H54 (cell line): ENCODE measurements at regions not wholly inside any gene's neighbourhood (a gene's known extent, or its start where the extent isn't known, plus 50 kb on each side); places are given as distances from the start of the nearest gene placed in this dataset.
"Not testable (repeated sequence)": the region's sequence is repeated elsewhere in the genome, so short reads cannot be mapped to it uniquely, and the experiment has no call there.

Source experiments
- DNase-seq: peaks from one replicate; pipeline ENCODE4 v3.0.0; 2011; ENCODE audit warnings: low spot score, mixed read lengths; ENCODE audit not compliant: insufficient read length
- FAIRE-seq: peaks from 3 replicates; lab custom pipeline; 2011; peaks lifted over from hg19 to GRCh38; lab: Jason Lieb, UNC
- POLR2A ChIP-seq: IDR thresholded peaks from 2 replicates; pipeline ENCODE4 v1.6.1; 2011; ENCODE audit warnings: low read depth, mild to moderate bottlenecking, low read length

GRCh38 chr3:125767641-125768040 lies 172.3 kb upstream of the OSBPL11 start:
- TF ChIP-seq POLR2A, result no peak
- no peak for FAIRE-seq
- no peak for DNase-seq

DNA sequence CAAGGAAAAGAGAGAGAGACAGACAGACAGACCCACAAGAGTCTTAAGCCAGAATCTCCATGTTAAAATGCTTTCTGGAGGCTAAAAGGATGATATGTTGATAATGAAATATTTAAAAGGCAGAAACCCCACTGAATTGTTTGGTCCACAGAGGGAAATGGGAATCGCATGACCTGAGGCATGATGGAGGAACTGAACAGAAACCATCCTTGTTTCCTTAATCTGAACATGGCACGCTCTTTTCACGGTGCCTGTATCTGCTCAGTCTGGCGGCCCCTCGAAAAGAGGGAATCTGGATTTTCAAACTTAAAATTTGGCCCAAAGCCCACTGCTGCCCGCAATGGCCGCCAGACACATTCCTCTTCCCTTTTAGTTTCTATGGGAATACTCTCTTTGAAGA lies 173.5 kb upstream of the OSBPL11 start:
- FAIRE-seq, DNase-seq: not testable (repeated sequence)

DNA sequence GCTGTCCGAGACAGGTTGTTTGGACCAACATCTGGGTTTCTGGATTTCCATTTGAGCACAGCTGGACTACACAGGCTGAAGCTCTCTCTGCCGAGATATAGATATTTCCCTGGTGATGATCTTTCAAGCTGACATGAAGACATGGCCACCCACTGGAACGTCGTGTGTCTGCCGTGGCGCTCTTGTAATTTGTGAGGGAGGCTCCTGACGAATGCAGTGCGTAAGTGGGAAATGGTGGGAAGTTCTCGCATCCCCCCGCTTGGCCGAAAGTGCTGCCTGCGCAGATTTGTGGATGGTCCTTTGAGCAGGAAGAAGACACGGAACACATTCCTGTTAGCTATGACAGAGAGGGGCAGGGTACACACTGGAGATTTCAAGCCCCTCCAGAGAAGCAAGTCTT lies 176.2 kb upstream of the OSBPL11 start:
- not testable (repeated sequence) for FAIRE-seq, DNase-seq

- not testable (repeated sequence) for FAIRE-seq, DNase-seq
These were observed 179.2 kb upstream of the OSBPL11 start for GRCh38 chr3:125774433-125775034.

- not testable (repeated sequence) for DNase-seq, FAIRE-seq
These were observed 179.8 kb upstream of the OSBPL11 start for GRCh38 chr3:125775106-125775505.

GRCh38 chr3:125775606-125776294 lies 180.5 kb upstream of the OSBPL11 start:
- DNase-seq, FAIRE-seq: not testable (repeated sequence)

GRCh38 chr3:125779276-125779675 lies 184.0 kb upstream of the OSBPL11 start:
- FAIRE-seq, DNase-seq: not testable (repeated sequence)

DNA sequence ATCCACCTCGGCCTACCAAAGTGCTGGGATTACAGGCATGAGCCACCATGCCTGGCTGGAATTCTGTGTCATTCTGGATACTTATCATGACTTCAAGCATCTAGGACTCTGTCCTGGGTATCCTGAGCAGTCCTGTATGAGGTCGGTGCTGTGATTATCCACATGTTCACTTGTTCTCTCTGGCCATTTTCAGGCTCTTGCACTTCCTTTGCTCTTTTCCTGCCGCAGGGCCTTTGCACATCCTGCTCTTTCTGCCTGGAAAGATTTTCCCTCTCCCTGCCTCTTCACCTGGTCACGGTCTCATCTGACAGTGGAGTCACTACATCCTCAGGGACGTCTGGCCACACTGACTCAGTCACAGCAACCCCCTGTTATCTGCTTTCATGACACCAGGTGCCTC lies 184.6 kb upstream of the OSBPL11 start:
- FAIRE-seq, DNase-seq: not testable (repeated sequence)

GRCh38 chr3:125781678-125782077 lies 186.4 kb upstream of the OSBPL11 start:
- FAIRE-seq, DNase-seq: not testable (repeated sequence)

- FAIRE-seq, DNase-seq: not testable (repeated sequence)
These were observed 178.7 kb upstream of the ROPN1B start for GRCh38 chr3:125790312-125790711.

GRCh38 chr3:125791021-125791420 lies 178.0 kb upstream of the ROPN1B start:
- not testable (repeated sequence) for FAIRE-seq, DNase-seq

DNA sequence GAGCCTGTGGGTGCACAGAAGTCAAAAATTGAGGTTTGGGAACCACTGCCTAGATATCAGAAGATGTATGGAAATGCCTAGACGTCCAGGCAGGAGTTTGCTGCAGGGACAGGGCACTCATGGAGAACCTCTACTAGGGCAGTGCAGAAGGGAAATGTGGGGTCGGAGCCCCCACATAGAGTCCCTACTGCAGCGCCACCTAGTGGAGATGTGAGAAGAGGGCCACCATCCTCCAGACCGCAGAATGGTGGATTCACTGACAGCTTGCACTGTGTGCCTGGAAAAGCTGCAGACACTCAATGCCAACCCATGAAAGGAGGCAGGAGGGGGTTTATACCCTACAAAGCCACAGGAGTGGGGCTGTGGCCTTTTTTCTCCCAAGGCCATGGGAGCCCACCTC lies 159.0 kb upstream of the ROPN1B start:
- not testable (repeated sequence) for DNase-seq

GRCh38 chr3:125822175-125822574 lies 146.8 kb upstream of the ROPN1B start:
- not testable (repeated sequence) for FAIRE-seq, DNase-seq

More for the DNA sequence above, 159.0 kb upstream of the ROPN1B start:
- not testable (repeated sequence) for FAIRE-seq

DNA sequence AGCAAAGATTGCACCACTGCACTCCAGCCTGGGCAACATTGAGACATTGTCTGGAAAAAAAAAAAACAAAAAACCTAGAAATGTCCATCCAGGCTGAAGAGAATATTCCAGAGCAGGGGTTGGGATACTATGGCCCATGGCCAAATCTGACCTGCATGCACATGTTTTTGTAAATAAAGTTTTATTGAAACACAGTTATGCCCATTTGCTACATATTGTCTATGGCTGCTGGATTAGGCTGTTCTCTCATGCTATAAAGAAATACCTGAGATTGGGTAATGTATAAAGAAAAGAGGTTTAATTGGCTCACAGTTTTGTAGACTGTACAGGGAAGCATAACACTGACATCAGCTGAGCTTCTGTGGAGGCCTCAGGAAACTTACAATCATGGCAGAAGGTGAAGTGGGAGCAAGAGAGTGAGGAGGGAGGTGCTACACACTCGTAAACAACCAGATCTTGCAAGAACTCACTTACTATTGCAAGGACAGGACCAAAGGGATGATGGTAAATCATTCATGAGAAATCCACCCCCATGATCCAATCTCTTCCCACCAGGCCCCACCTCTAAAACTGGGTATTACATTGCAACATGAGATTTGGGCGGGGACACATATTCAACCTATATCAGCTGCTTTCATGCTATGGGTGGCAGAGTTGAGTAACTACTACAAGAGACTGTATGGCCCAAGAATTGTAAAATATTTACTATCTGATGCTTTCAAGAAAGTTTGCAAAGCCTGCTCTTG lies 137.8 kb upstream of the ROPN1B start:
- not testable (repeated sequence) for FAIRE-seq, DNase-seq

DNA sequence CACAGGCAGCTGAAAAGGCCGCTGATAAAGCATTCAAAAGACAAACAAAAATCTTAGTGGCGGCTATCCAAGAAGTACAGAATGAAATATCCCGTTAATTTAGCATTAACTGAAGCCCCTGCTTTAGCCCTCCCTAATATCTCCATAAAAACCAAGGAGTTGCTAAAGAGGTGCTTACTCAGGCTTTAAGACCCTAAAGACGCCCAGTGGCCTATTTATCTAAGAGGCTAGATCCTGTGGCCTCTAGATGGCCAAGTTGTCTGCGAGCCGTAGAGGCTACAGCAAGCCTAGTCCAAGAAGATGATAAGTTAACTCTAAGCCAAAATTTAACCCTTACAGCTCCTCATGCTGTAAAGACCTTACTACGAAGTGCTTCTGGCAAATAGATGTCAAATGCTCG lies 133.4 kb upstream of the ROPN1B start:
- not testable (repeated sequence) for DNase-seq, FAIRE-seq

- not testable (repeated sequence) for DNase-seq, FAIRE-seq
These were observed 132.9 kb upstream of the ROPN1B start for GRCh38 chr3:125836011-125836551.

DNA sequence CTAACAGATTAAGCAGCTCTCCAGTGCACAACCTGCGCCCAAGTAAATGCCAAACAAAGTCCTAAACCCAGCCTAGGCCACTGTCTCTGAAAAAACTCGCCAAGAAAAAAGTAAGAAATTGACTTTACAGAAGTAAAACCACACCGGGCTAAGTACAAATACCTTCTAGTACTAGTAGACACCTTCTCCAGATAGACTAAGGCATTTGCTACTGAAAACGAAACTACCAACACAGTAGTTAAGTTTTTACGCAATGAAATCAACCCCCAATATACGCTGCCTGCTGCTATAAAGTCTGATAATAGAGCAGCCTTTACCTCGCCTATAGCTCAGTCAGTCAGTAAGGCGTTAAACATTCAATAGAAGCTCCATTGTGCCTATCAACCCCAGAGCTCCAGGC lies 132.2 kb upstream of the ROPN1B start:
- not testable (repeated sequence) for DNase-seq, FAIRE-seq

DNA sequence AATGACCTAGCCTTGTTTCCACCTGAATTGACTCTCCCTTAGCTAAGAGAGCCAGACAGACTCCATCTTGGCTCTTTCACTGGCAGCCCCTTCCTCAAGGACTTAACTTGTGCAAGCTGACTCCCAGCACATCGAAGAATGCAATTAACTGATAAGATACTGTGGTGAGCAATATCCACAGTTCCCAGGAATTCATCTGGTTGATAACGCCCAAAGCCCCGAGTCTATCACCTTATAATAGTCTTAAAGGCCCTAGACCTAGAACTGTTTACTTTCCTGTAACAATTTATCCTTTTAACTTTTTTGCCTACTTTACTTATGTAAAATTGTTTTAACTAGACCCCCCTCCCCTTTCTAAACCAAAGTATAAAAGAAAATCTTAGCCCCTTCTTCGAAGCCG lies 130.1 kb upstream of the ROPN1B start:
- FAIRE-seq, DNase-seq: not testable (repeated sequence)

- FAIRE-seq, DNase-seq: not testable (repeated sequence)
These were observed 128.5 kb upstream of the ROPN1B start for GRCh38 chr3:125840465-125840864.

- DNase-seq, result not testable (repeated sequence)
These were observed 121.0 kb upstream of the ROPN1B start for GRCh38 chr3:125847966-125848365.

More at GRCh38 chr3:125847966-125848365, 121.0 kb upstream of the ROPN1B start:
- FAIRE-seq, result not testable (repeated sequence)
